ENCODE measurements at regions not wholly inside any gene's neighbourhood (a gene's known extent, or its start where the extent isn't known, plus 50 kb on each side); places are given as distances from the start of the nearest gene placed in this dataset.

- in situ Hi-C loops (cut with HindIII; ENCODE audit: low sequenced_read_pairs), result no loop called here
- no peak for DNase-seq (ENCODE audit: low spot score)
Observed at GRCh38 chr12:25014961-25015360, 66.1 kb upstream of the BCAT1 start.

- in situ Hi-C loops (cut with HindIII; ENCODE audit: low sequenced_read_pairs), result no loop called here
- DNase-seq (ENCODE audit: low spot score), result no peak
Observed at GRCh38 chr12:25013061-25013460, 64.2 kb upstream of the BCAT1 start.

GRCh38 chr12:25009496-25010092, 60.7 kb upstream of the BCAT1 start:
- DNase-seq (ENCODE audit: low spot score), result peak; percentile 96
- in situ Hi-C loops (cut with HindIII; ENCODE audit: low sequenced_read_pairs), result no loop called here

GRCh38 chr12:25005376-25005775, 56.5 kb upstream of the BCAT1 start:
- in situ Hi-C loops (cut with HindIII; ENCODE audit: low sequenced_read_pairs), result no loop called here
- no peak for DNase-seq (ENCODE audit: low spot score)

GRCh38 chr12:25004447-25004846, 55.5 kb upstream of the BCAT1 start:
- in situ Hi-C loops (cut with HindIII; ENCODE audit: low sequenced_read_pairs), result no loop called here
- no peak for DNase-seq (ENCODE audit: low spot score)

- in situ Hi-C loops (cut with HindIII; ENCODE audit: low sequenced_read_pairs), result no loop called here
- peak; percentile 72 for DNase-seq (ENCODE audit: low spot score)
Observed at GRCh38 chr12:25001311-25001710, 52.4 kb upstream of the BCAT1 start.

Measured in G401 (cell line).